H9 (cell line): ENCODE measurements at regions not wholly inside any gene's neighbourhood (a gene's known extent, or its start where the extent isn't known, plus 50 kb on each side); places are given as distances from the start of the nearest gene placed in this dataset.

ENCODE experiments used
- DNase-seq: peaks from one replicate; pipeline ENCODE4 v3.0.0-alpha.2; 2017
- H2AFZ ChIP-seq: one replicate; pipeline ENCODE4 v1.6.1; 2013; ENCODE audit warnings: mild to moderate bottlenecking, low read length, control low read depth, moderate library complexity
- H2AK5ac ChIP-seq: 2 replicates; pipeline ENCODE4 v1.6.1; 2013; ENCODE audit warnings: low read length, control low read depth, mixed read lengths; ENCODE audit not compliant: insufficient read length
- H2BK120ac ChIP-seq: one replicate; pipeline ENCODE4 v1.6.1; 2013; ENCODE audit warnings: low read depth, mild to moderate bottlenecking, low read length, control low read depth, inconsistent platforms; ENCODE audit not compliant: poor library complexity, severe bottlenecking
- H2BK12ac ChIP-seq: 2 replicates; pipeline ENCODE4 v1.6.1; 2013; ENCODE audit warnings: low read length, control low read depth, mixed read lengths, low read depth; ENCODE audit not compliant: insufficient read length
- H2BK15ac ChIP-seq: 2 replicates; pipeline ENCODE4 v1.6.1; 2013; ENCODE audit warnings: low read depth, low read length, control low read depth
- H2BK20ac ChIP-seq: one replicate; pipeline ENCODE4 v1.6.1; 2013; ENCODE audit warnings: low read depth, mild to moderate bottlenecking, low read length, control low read depth, inconsistent platforms; ENCODE audit not compliant: poor library complexity, severe bottlenecking
- H2BK5ac ChIP-seq: 2 replicates; pipeline ENCODE4 v1.6.1; 2013; ENCODE audit warnings: low read length, control low read depth, mixed read lengths; ENCODE audit not compliant: insufficient read length
- H3K14ac ChIP-seq: 2 replicates; pipeline ENCODE4 v1.6.1; 2013; ENCODE audit warnings: low read length, control low read depth; ENCODE audit not compliant: insufficient read depth
- H3K18ac ChIP-seq: 2 replicates; pipeline ENCODE4 v1.6.1; 2013; ENCODE audit warnings: low read depth, mild to moderate bottlenecking, mixed read lengths, low read length, control low read depth; ENCODE audit not compliant: insufficient read length
- H3K23ac ChIP-seq: 2 replicates; pipeline ENCODE4 v1.6.1; 2013; ENCODE audit warnings: low read length, control low read depth, mixed read lengths, low read depth; ENCODE audit not compliant: insufficient read length
- H3K23me2 ChIP-seq: 2 replicates; pipeline ENCODE4 v1.6.1; 2013; ENCODE audit warnings: low read depth, mild to moderate bottlenecking, mixed read lengths, low read length, control low read depth; ENCODE audit not compliant: insufficient read length, poor library complexity, severe bottlenecking
- H3K27ac ChIP-seq: 2 replicates; pipeline ENCODE4 v1.5.1; 2013; ENCODE audit warnings: low read length, control low read depth, mixed read lengths, low read depth; ENCODE audit not compliant: insufficient read length
- H3K27me3 ChIP-seq: 2 replicates; pipeline ENCODE4 v1.6.1; 2013; ENCODE audit warnings: low read length, control low read depth, inconsistent platforms; ENCODE audit not compliant: insufficient read depth
- H3K4ac ChIP-seq: 2 replicates; pipeline ENCODE4 v1.6.1; 2013; ENCODE audit warnings: low read depth, mild to moderate bottlenecking, control low read depth, inconsistent platforms, low read length, moderate library complexity
- H3K4me1 ChIP-seq: 2 replicates; pipeline ENCODE4 v1.6.1; 2013; ENCODE audit warnings: low read length, control low read depth, inconsistent platforms; ENCODE audit not compliant: insufficient read depth
- H3K4me2 ChIP-seq: 2 replicates; pipeline ENCODE4 v1.6.1; 2013; ENCODE audit warnings: low read length, control low read depth, mixed read lengths; ENCODE audit not compliant: insufficient read length, insufficient read depth
- H3K56ac ChIP-seq: 2 replicates; pipeline ENCODE4 v1.6.1; 2013; ENCODE audit warnings: low read depth, mild to moderate bottlenecking, mixed read lengths, low read length, control low read depth; ENCODE audit not compliant: insufficient read length
- H3K79me1 ChIP-seq: 2 replicates; pipeline ENCODE4 v1.6.1; 2013; ENCODE audit warnings: low read depth, mild to moderate bottlenecking, moderate library complexity, low read length, control low read depth, inconsistent platforms; ENCODE audit not compliant: insufficient read depth, poor library complexity, severe bottlenecking
- H3K79me2 ChIP-seq: 2 replicates; pipeline ENCODE4 v1.6.1; 2013; ENCODE audit warnings: low read length, control low read depth, inconsistent platforms; ENCODE audit not compliant: insufficient read depth
- H3K9ac ChIP-seq: 2 replicates; pipeline ENCODE4 v1.6.1; 2013; ENCODE audit warnings: low read length, control low read depth, mixed read lengths; ENCODE audit not compliant: insufficient read length; ENCODE audit errors: extremely low read depth
- H3K9me3 ChIP-seq: one replicate; pipeline ENCODE4 v1.6.1; 2013; ENCODE audit warnings: low read depth, low read length, inconsistent platforms; ENCODE audit not compliant: control insufficient read depth
- H3T11ph ChIP-seq: one replicate; pipeline ENCODE4 v1.6.1; 2013; ENCODE audit warnings: mild to moderate bottlenecking, low read length, control low read depth, inconsistent platforms
- H4K20me1 ChIP-seq: one replicate; pipeline ENCODE4 v1.6.1; 2013; ENCODE audit not compliant: control insufficient read depth, insufficient read length, insufficient read depth
- H4K5ac ChIP-seq: 2 replicates; pipeline ENCODE4 v1.6.1; 2013; ENCODE audit warnings: low read depth, mild to moderate bottlenecking, mixed read lengths, low read length, control low read depth; ENCODE audit not compliant: insufficient read length
- H4K8ac ChIP-seq: replicated peaks from 2 replicates; pipeline ENCODE4 v1.6.1; 2013; ENCODE audit warnings: low read length, control low read depth, mixed read lengths, low read depth; ENCODE audit not compliant: insufficient read length
- H4K91ac ChIP-seq: 2 replicates; pipeline ENCODE4 v1.6.1; 2013; ENCODE audit warnings: low read depth, mild to moderate bottlenecking, moderate library complexity, mixed read lengths, low read length, control low read depth; ENCODE audit not compliant: insufficient read length
- H3K27ac Mint-ChIP-seq, 3 experiments: 2 replicates in 2 of 3; 3 replicates in 1 of 3; pipeline ENCODE4 v1.8.0; 2020 to 2021; ENCODE audit warnings: mixed read lengths in 3 of 3, mild to moderate bottlenecking in 1 of 3, moderate library complexity in 1 of 3
- H3K27me3 Mint-ChIP-seq: 2 replicates; pipeline ENCODE4 v1.8.0; 2021; ENCODE audit warnings: low read depth, mild to moderate bottlenecking, moderate library complexity, mixed read lengths
- H3K36me3 Mint-ChIP-seq, 3 experiments: 2 replicates in 2 of 3; 3 replicates in 1 of 3; pipeline ENCODE4 v1.8.0; 2020 to 2021; ENCODE audit warnings: low read depth in 3 of 3, mixed read lengths in 3 of 3; ENCODE audit not compliant: insufficient read depth in 1 of 3
- H3K4me1 Mint-ChIP-seq, 2 experiments: 2 replicates each; pipeline ENCODE4 v1.8.0; 2020; ENCODE audit warnings: mixed read lengths in 2 of 2
- H3K4me3 Mint-ChIP-seq, 2 experiments: 2 replicates in 1 of 2; 3 replicates in 1 of 2; pipeline ENCODE4 v1.8.0; 2020 to 2021; ENCODE audit warnings: mild to moderate bottlenecking in 2 of 2, mixed read lengths in 2 of 2, moderate library complexity in 1 of 2
- H3K9me3 Mint-ChIP-seq, 2 experiments: 2 replicates in 1 of 2; 3 replicates in 1 of 2; pipeline ENCODE4 v1.8.0; 2020; ENCODE audit warnings: mild to moderate bottlenecking in 2 of 2, mixed read lengths in 2 of 2, moderate library complexity in 1 of 2
- WGBS: extraction: QIAGEN DNeasy Blood & Tissue Kit; methylation state at CpG from one replicate; pipeline ENCODE4 v1.1.7; 2013; ENCODE audit warnings: missing lambda C conversion rate, low lambda C conversion rate, mixed read lengths; ENCODE audit not compliant: insufficient read length; ENCODE audit errors: extremely low coverage; 5-methylcytosine and 5-hydroxymethylcytosine counted together
- TF ChIP-seq, protein P1 (sequence below): fragments of 200-600 bp; sonication (generic); conservative IDR thresholded peaks from 3 replicates; pipeline ENCODE4 v1.8.0; 2021; ENCODE audit warnings: antibody characterized with exemption, mild to moderate bottlenecking

DNA sequence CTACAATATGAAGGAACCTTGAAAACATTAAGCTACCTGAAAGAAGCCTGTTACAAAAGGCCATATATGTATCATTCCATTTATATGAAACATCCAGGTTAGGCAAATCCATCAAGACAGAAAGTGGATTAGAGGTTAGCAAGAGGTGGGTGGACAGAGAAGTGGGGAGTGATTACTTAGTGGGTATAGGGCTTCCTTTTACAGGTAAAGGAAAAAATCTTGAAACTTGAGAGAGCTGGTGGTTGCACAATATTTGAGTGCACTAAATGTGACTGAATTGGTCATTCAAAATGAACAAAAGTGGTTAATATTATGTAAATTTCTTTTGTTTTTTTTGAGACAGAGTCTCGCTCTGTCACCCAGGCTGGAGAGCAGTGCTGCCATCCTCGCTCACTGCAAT is 119.4 kb upstream of the KIF5B start:
- H3K4me2 ChIP-seq, result no peak overlapping the region
- no peaks in the 10 kb centered on the region for H3K27me3 ChIP-seq
- no peak overlapping the region for H2AK5ac ChIP-seq
- no peak overlapping the region for H3K9ac ChIP-seq
- no peak overlapping the region for H2BK120ac ChIP-seq
- H4K5ac ChIP-seq, result no peak overlapping the region
- H3K23me2 ChIP-seq, result no peaks in the 10 kb centered on the region
- no peaks in the 10 kb centered on the region for H3K9me3 Mint-ChIP-seq
- H3K23ac ChIP-seq, result no peak overlapping the region
- no peak overlapping the region for H3K27ac Mint-ChIP-seq
- no peaks in the 10 kb centered on the region for H3K79me2 ChIP-seq
- H3K27ac ChIP-seq, result no peak overlapping the region
- no peak overlapping the region for H3K4me3 Mint-ChIP-seq
- no peaks in the 10 kb centered on the region; the same call in 1 of the 2 replicates for H3K27me3 Mint-ChIP-seq
- no peaks in the 10 kb centered on the region for H3K4me1 ChIP-seq
- H4K20me1 ChIP-seq, result no peaks in the 10 kb centered on the region
- no CpG with 5 or more reads among the region's 2 CpGs for WGBS
- no peaks in the 10 kb centered on the region for H3K9me3 ChIP-seq
- no peak overlapping the region for H3K18ac ChIP-seq
- no peak overlapping the region for H3K56ac ChIP-seq
- DNase-seq, result no peak
- H2BK12ac ChIP-seq, result no peak overlapping the region
- H2BK15ac ChIP-seq, result no peak overlapping the region
- no peak overlapping the region for H2AFZ ChIP-seq
- no peaks in the 10 kb centered on the region for H3K36me3 Mint-ChIP-seq
- H3T11ph ChIP-seq, result no peak overlapping the region
- no peak overlapping the region for H2BK5ac ChIP-seq
- no peak overlapping the region for H4K8ac ChIP-seq
- H3K4ac ChIP-seq, result no peak overlapping the region
- H4K91ac ChIP-seq, result no peak overlapping the region
- H2BK20ac ChIP-seq, result no peak overlapping the region
- H3K14ac ChIP-seq, result no peak overlapping the region
- TF ChIP-seq, protein P1, sequence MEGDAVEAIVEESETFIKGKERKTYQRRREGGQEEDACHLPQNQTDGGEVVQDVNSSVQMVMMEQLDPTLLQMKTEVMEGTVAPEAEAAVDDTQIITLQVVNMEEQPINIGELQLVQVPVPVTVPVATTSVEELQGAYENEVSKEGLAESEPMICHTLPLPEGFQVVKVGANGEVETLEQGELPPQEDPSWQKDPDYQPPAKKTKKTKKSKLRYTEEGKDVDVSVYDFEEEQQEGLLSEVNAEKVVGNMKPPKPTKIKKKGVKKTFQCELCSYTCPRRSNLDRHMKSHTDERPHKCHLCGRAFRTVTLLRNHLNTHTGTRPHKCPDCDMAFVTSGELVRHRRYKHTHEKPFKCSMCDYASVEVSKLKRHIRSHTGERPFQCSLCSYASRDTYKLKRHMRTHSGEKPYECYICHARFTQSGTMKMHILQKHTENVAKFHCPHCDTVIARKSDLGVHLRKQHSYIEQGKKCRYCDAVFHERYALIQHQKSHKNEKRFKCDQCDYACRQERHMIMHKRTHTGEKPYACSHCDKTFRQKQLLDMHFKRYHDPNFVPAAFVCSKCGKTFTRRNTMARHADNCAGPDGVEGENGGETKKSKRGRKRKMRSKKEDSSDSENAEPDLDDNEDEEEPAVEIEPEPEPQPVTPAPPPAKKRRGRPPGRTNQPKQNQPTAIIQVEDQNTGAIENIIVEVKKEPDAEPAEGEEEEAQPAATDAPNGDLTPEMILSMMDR, result no peak
- no peaks in the 10 kb centered on the region for H3K79me1 ChIP-seq
- H3K4me1 Mint-ChIP-seq, result peaks cover 6 to 8% of the 10 kb centered on the region in 2 experiments
